Liver (tissue), 2 donors: ENCODE measurements at regions not wholly inside any gene's neighbourhood (a gene's known extent, or its start where the extent isn't known, plus 50 kb on each side); places are given as distances from the start of the nearest gene placed in this dataset.

ENCODE experiments used
- JUND ChIP-seq, 2 donors: IDR thresholded peaks; 2 replicates each; pipeline ENCODE4 v1.6.1; 2016; ENCODE audit warnings: antibody characterized with exemption in 2 of 2
- YY1 ChIP-seq: IDR thresholded peaks from 2 replicates; pipeline ENCODE4 v1.6.1; 2016; ENCODE audit warnings: antibody characterized with exemption, mild to moderate bottlenecking
- donor health status: healthy.

GRCh38 chr10:78476156-78476555 is 442.5 kb downstream of the RPS24 start:
- TF ChIP-seq YY1 = no peak
- no peak for TF ChIP-seq JUND (IDR thresholded peaks at IDR 0.05)
